ENCODE measurements at regions not wholly inside any gene's neighbourhood (a gene's known extent, or its start where the extent isn't known, plus 50 kb on each side); places are given as distances from the start of the nearest gene placed in this dataset.

DNA sequence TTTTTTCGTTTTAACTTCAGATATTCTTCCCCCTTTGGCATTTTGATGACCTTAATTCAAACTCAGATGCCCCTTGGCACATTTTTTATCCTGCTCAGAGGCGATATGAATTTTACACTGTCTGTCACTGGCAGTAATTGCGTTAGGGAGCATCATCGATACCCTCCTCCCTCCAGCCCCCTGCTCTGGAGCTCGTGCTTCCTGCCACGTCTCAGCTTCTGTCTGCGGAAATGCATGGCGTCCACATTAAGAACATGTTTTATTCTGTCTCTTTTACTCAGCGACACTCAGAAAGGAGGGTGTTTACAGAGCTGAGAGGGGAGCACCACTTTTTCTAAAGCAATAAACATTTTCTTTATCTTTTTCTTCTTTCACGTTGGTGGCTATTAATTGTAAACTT is 254.2 kb downstream of the EBLN2 start:
- TF ChIP-seq, protein P1, sequence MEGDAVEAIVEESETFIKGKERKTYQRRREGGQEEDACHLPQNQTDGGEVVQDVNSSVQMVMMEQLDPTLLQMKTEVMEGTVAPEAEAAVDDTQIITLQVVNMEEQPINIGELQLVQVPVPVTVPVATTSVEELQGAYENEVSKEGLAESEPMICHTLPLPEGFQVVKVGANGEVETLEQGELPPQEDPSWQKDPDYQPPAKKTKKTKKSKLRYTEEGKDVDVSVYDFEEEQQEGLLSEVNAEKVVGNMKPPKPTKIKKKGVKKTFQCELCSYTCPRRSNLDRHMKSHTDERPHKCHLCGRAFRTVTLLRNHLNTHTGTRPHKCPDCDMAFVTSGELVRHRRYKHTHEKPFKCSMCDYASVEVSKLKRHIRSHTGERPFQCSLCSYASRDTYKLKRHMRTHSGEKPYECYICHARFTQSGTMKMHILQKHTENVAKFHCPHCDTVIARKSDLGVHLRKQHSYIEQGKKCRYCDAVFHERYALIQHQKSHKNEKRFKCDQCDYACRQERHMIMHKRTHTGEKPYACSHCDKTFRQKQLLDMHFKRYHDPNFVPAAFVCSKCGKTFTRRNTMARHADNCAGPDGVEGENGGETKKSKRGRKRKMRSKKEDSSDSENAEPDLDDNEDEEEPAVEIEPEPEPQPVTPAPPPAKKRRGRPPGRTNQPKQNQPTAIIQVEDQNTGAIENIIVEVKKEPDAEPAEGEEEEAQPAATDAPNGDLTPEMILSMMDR (IDR thresholded peaks at IDR 0.05): no peak
- TF ChIP-seq POLR2A (IDR thresholded peaks at IDR 0.05): no peak
